ENCODE measurements at regions not wholly inside any gene's neighbourhood (a gene's known extent, or its start where the extent isn't known, plus 50 kb on each side); places are given as distances from the start of the nearest gene placed in this dataset.

DNA sequence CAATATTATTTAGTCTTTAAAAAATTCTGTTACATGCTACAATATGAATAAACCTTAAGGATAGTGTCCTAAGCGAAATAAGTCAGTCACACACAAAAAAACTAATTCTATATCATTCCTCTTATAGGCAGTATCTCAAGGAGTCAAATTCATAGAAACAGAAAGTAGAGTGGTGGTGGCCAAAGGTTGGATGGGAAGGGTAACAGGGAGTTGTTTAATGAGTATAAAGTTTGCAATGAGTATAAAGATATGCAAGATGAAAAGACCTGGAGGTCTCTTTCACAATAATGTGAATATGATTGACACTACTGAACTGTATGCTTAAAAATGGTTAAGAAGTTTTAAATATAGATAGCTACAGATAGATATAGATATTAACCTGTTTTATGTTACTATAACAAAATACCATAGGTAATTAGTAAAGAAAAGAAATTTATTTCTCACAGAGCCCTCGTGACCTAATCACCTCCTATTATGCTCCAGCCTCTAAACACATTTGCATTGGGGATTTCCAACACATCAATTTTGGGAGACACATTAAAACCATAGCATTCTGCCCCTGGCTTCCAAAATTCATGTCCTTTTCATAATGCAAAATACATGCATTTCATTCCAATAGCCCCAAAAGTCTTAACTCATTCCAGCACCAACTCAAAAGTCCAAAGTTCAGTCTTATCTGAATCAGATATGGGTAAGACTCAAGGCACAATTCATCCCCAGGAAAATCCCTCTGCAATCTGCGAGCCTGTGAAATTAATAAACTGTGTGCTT is 93.6 kb downstream of the ATPSCKMT start:
- TF ChIP-seq, protein P1, sequence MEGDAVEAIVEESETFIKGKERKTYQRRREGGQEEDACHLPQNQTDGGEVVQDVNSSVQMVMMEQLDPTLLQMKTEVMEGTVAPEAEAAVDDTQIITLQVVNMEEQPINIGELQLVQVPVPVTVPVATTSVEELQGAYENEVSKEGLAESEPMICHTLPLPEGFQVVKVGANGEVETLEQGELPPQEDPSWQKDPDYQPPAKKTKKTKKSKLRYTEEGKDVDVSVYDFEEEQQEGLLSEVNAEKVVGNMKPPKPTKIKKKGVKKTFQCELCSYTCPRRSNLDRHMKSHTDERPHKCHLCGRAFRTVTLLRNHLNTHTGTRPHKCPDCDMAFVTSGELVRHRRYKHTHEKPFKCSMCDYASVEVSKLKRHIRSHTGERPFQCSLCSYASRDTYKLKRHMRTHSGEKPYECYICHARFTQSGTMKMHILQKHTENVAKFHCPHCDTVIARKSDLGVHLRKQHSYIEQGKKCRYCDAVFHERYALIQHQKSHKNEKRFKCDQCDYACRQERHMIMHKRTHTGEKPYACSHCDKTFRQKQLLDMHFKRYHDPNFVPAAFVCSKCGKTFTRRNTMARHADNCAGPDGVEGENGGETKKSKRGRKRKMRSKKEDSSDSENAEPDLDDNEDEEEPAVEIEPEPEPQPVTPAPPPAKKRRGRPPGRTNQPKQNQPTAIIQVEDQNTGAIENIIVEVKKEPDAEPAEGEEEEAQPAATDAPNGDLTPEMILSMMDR (IDR thresholded peaks at IDR 0.05) = no peak
- TF ChIP-seq POLR2A (IDR thresholded peaks at IDR 0.05) = no peak

Data from right lobe of liver (tissue), 4 donors.